ENCODE measurements at regions not wholly inside any gene's neighbourhood (a gene's known extent, or its start where the extent isn't known, plus 50 kb on each side); places are given as distances from the start of the nearest gene placed in this dataset.

- H3K9me3 Mint-ChIP-seq, result no peaks in the 10 kb centered on the region
- Histone ChIP-seq H3K4me1 (ENCODE audit: control insufficient read depth, insufficient read depth, low read length) (no peaks in the 10 kb centered on the region), H3K27me3 (ENCODE audit: control insufficient read depth, insufficient read depth, low read length) (no peaks in the 10 kb centered on the region), H3K36me3 (ENCODE audit: control insufficient read depth, insufficient read depth, low read length) (no peaks in the 10 kb centered on the region), H3K27ac (ENCODE audit: low read length) (no peak overlapping the region), H3K4me3 (ENCODE audit: low read length) (no peak overlapping the region), H3K9me3 (ENCODE audit: control insufficient read depth, insufficient read depth, low read length) (no peaks in the 10 kb centered on the region)
- intact Hi-C loops (cut with micrococcal nuclease), result no loop called here
- H3K4me1 Mint-ChIP-seq, result no peaks in the 10 kb centered on the region
- DNase-seq, result no peak
- ATAC-seq, result no peak
- no peak overlapping the region for H3K27ac Mint-ChIP-seq
- no CpG with 5 or more reads among the region's 1 CpG for WGBS (ENCODE audit: insufficient coverage)
- TF ChIP-seq, protein P1, sequence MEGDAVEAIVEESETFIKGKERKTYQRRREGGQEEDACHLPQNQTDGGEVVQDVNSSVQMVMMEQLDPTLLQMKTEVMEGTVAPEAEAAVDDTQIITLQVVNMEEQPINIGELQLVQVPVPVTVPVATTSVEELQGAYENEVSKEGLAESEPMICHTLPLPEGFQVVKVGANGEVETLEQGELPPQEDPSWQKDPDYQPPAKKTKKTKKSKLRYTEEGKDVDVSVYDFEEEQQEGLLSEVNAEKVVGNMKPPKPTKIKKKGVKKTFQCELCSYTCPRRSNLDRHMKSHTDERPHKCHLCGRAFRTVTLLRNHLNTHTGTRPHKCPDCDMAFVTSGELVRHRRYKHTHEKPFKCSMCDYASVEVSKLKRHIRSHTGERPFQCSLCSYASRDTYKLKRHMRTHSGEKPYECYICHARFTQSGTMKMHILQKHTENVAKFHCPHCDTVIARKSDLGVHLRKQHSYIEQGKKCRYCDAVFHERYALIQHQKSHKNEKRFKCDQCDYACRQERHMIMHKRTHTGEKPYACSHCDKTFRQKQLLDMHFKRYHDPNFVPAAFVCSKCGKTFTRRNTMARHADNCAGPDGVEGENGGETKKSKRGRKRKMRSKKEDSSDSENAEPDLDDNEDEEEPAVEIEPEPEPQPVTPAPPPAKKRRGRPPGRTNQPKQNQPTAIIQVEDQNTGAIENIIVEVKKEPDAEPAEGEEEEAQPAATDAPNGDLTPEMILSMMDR (IDR thresholded peaks at IDR 0.05), result no peak
- no peak overlapping the region for H3K4me3 Mint-ChIP-seq
- H3K27me3 Mint-ChIP-seq (ENCODE audit: low read depth in 2 of 2), result peaks cover 0 to 12% of the 10 kb centered on the region in 2 donors
- no peaks in the 10 kb centered on the region for H3K36me3 Mint-ChIP-seq
Observed at GRCh38 chr3:31027191-31027761, 132.8 kb upstream of the GADL1 start.

DNA sequence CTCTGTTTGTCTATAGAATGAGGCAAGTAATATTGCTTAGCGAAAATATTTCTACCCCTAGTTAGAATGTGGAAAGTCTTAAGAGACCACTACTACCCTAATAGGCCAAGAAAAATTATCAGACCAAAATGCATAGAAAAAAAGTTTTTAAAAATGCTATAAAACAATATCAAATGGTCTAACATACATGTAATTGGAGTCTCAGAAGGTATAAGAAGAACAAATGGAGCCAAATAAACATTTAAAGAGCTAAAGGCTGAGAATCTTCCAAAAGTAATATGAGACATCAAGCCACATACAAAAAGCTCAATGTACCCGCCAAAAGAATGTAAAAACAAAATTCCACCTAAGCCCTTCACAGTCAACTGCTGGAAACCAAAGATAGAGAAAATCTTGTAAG is 133.5 kb upstream of the GADL1 start:
- Mint-ChIP-seq H3K9me3 (no peaks in the 10 kb centered on the region), H3K4me3 (no peak overlapping the region), H3K27ac (no peak overlapping the region), H3K36me3 (no peaks in the 10 kb centered on the region), H3K27me3 (ENCODE audit: low read depth in 2 of 2) (peaks cover 0 to 18% of the 10 kb centered on the region in 2 donors), H3K4me1 (no peaks in the 10 kb centered on the region)
- Histone ChIP-seq H3K36me3 (ENCODE audit: control insufficient read depth, insufficient read depth, low read length) (no peaks in the 10 kb centered on the region), H3K4me3 (ENCODE audit: low read length) (no peak overlapping the region), H3K27me3 (ENCODE audit: control insufficient read depth, insufficient read depth, low read length) (no peaks in the 10 kb centered on the region), H3K4me1 (ENCODE audit: control insufficient read depth, insufficient read depth, low read length) (no peaks in the 10 kb centered on the region), H3K27ac (ENCODE audit: low read length) (no peak overlapping the region), H3K9me3 (ENCODE audit: control insufficient read depth, insufficient read depth, low read length) (no peaks in the 10 kb centered on the region)
- ATAC-seq, result no peak
- DNase-seq, result no peak
- no CpG with 5 or more reads among the region's 2 CpGs for WGBS (ENCODE audit: insufficient coverage)
- intact Hi-C loops (cut with micrococcal nuclease), result no loop called here
- TF ChIP-seq, protein P1 (IDR thresholded peaks at IDR 0.05), result no peak

GRCh38 chr3:31028766-31029165 is 134.3 kb upstream of the GADL1 start:
- H3K4me3 ChIP-seq (ENCODE audit: low read length), result no peak overlapping the region
- H3K36me3 ChIP-seq (ENCODE audit: control insufficient read depth, insufficient read depth, low read length), result no peaks in the 10 kb centered on the region
- TF ChIP-seq, protein P1 (IDR thresholded peaks at IDR 0.05), result no peak
- Mint-ChIP-seq H3K9me3 (no peaks in the 10 kb centered on the region), H3K4me3 (no peak overlapping the region), H3K27ac (no peak overlapping the region), H3K27me3 (ENCODE audit: low read depth in 2 of 2) (peaks cover 0 to 27% of the 10 kb centered on the region in 2 donors), H3K36me3 (no peaks in the 10 kb centered on the region), H3K4me1 (no peaks in the 10 kb centered on the region)
- intact Hi-C loops (cut with micrococcal nuclease), result no loop called here
- 90% methylated on average over 1 of the region's 1 CpG for WGBS (ENCODE audit: insufficient coverage)
- H3K27me3 ChIP-seq (ENCODE audit: control insufficient read depth, insufficient read depth, low read length), result no peaks in the 10 kb centered on the region
- no peak for ATAC-seq
- no peak for DNase-seq
- no peaks in the 10 kb centered on the region for H3K4me1 ChIP-seq (ENCODE audit: control insufficient read depth, insufficient read depth, low read length)
- H3K27ac ChIP-seq (ENCODE audit: low read length), result no peak overlapping the region
- no peaks in the 10 kb centered on the region for H3K9me3 ChIP-seq (ENCODE audit: control insufficient read depth, insufficient read depth, low read length)

GRCh38 chr3:31029706-31030105 is 135.2 kb upstream of the GADL1 start:
- H3K27ac Mint-ChIP-seq, result no peak overlapping the region
- no peaks in the 10 kb centered on the region for H3K9me3 Mint-ChIP-seq
- Histone ChIP-seq H3K36me3 (ENCODE audit: control insufficient read depth, insufficient read depth, low read length) (no peaks in the 10 kb centered on the region), H3K4me1 (ENCODE audit: control insufficient read depth, insufficient read depth, low read length) (no peaks in the 10 kb centered on the region), H3K27ac (ENCODE audit: low read length) (no peak overlapping the region), H3K27me3 (ENCODE audit: control insufficient read depth, insufficient read depth, low read length) (no peaks in the 10 kb centered on the region), H3K4me3 (ENCODE audit: low read length) (no peak overlapping the region), H3K9me3 (ENCODE audit: control insufficient read depth, insufficient read depth, low read length) (no peaks in the 10 kb centered on the region)
- WGBS (ENCODE audit: insufficient coverage), result 75% methylated on average over 3 of the region's 3 CpGs
- H3K4me3 Mint-ChIP-seq, result no peak overlapping the region
- TF ChIP-seq, protein P1 (IDR thresholded peaks at IDR 0.05), result no peak
- H3K4me1 Mint-ChIP-seq, result no peaks in the 10 kb centered on the region
- intact Hi-C loops (cut with micrococcal nuclease), result no loop called here
- ATAC-seq (no peak), DNase-seq (no peak)
- peaks cover 0 to 29% of the 10 kb centered on the region in 2 donors for H3K27me3 Mint-ChIP-seq (ENCODE audit: low read depth in 2 of 2)
- H3K36me3 Mint-ChIP-seq, result no peaks in the 10 kb centered on the region
